GM21576 (cell line): ENCODE measurements at regions not wholly inside any gene's neighbourhood (a gene's known extent, or its start where the extent isn't known, plus 50 kb on each side); places are given as distances from the start of the nearest gene placed in this dataset.

ENCODE experiments used
- ATAC-seq: cut with Tn5 transposase; IDR thresholded peaks from one replicate; pipeline ENCODE4 v1.9.1; 2021; ENCODE audit warnings: mild to moderate bottlenecking, moderate library complexity; ENCODE audit not compliant: unreplicated experiment

DNA sequence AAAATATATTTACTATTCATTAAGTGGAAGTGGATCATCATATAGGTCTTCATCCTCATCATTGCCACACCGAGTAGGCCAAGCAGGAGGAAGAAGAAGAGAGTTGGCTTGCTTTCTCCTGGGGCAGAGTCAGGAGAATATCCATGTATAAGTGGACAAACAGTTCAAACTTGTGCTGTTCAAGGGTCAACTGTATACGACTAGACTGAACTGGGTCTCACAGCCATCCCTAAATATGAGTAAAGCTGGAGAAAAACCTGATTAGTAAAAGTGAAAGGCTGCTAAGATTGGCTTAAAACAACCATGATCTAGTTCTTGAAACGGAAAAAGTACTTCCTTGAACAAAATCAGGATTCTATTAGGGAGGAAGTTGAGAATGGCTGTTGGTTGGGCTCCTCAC, 276.7 kb upstream of the ADRA1B start:
- no peak for ATAC-seq

DNA sequence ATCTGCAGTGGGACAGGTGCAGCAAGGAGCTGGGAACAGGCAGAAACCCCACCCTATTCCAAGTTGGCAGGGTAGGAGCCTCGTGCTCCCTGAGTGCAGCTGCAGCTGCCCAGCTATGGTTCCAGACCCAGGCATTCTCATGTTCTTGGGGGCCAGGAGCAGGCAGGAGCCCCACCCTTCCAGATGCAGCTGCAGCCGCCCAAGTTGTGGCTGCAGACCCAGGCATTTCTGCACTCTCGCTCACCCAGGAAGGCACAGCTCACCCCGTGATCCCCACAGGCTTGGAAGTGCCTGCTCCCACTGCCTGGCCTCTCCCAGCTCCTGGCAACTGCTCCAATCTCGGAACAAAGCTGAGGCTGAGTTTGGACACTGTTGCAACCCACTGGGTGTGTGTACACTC, 275.8 kb upstream of the ADRA1B start:
- ATAC-seq, result no peak

DNA sequence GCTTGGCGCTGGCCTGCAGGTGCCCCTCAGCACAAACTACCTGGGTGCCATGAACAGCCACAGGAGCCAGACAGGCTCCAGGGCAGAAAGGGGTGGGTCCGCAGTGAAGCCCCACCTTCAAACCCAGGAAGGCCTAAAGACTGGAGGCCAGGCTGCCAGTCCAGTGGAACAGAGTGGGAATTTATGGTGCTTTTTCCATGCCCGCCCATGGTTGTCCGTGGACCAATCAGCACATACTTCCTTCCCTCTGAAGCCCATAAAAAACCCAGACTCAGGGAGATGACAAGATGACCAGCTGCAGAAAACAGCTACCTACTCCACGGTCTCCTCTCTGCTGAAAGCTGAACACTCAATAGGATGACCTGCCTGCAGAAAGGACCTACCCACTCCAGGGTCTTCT, 275.4 kb upstream of the ADRA1B start:
- no peak for ATAC-seq

DNA sequence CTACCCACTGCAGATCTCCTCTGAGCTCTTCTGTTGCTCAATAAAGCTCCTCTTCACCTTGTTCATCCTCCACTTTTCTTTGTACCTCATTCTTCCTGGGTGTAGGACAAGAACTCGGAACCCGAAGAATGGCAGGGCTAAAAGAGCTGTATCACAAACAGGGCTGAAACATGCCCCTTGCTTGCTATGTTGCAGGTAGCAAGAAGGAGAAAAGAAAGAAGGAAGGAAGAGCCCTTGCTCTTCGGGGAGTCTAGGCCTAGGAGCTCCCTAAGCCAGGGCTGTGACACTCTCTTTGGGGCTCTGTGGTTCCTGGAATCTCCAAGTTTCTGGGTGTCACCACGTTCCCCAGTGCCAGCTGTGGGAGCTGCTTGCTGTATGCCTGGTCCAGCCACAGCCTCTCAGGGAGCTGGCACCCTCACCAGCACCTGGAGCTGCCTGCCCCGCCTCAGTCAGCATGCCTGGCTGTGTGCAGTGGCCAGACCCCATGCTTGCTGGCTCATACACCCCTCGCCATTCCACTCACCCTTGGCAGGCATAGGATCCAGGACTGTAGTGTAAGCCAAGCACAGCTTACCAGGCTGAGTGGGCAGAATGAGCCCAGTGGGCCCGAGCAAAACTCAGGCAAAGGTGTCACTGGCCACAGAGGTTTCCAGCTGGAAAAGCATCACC, 274.8 kb upstream of the ADRA1B start:
- ATAC-seq, result no peak

DNA sequence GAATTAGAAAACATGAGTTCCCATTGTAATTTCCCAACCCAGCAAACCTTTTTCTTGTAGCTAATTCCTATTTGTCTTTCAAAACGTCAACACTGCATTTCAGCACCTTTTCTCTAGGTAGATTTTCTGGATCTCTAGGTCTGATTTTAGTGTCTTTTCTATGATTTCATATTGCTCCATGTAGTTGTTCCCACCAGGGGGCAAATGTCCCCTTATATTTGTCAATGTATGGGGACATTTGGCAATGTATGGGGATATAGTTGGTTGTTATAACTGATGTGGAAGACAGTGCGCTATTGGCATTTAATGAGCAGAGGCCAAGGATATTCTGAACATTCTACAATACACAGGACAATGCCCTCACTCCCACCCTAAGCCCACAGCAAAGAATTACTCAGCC, 273.9 kb upstream of the ADRA1B start:
- no peak for ATAC-seq

DNA sequence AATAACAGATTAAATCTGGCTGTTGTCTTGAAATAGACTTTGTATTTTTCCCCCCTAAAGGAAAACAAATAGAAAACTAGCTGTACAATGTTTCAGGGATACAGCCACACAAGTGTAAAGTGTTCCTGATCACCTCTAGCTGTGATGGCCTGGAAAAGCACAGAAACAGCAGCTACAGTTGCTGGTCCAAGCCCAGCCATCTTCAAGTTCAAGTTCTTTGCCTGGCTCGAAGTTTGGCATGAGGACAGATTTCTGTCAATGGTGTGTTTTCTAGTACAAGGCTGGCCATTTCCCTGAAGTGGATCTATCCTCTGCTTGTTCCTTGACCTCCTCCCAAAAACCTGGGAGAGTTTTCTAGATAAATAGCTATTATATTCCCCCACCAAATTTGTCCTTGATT, 272.2 kb upstream of the ADRA1B start:
- no peak for ATAC-seq

DNA sequence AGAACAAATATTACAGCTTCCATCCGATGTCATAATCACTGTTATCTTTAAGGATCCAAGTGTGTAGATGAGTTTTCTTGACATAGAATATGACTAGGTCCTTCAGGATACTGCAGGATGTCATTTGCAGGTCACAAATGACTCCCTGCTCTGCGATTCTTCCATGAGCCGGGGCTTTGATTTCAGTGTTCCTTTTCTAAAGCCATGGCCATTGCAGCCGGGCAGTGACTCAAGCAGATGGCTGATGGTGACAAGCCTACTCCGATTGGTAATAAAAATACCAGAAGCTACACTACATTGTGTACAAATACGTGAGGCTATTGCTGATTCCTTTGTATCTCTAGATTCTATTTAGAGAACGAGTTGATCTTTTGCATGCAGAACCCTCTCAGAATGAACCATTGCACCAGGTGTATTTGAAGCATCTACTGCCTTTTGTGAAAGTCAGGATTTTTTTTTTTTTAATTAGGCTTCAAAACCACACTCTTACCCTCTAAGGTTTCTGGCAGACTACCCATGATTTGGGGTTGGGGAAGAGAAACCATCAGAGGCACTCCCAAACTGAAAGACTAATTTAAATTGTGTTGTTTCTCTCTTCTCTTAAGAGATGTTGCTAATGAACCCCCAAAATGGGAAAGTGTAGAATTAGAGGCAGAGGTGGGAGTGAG, 271.0 kb upstream of the ADRA1B start:
- ATAC-seq, result no peak

DNA sequence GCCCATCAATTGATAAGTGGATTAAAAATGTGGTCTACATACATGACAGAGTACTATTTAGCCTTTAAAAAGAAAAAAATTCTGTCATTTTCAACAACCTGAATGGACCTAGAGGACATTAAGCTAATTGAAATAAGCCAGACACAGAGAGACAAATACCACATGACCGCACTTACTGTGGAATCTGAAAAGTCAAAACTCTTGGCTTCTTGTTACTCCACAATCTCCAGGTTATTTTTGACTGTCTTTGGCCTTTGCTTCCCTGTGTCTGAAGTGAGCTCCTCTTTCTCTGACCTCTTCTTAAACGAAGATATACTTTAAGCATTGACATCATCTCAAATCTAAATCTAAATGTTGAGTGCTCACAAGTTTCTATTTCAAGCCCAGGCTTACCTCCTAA, 265.5 kb upstream of the ADRA1B start:
- no peak for ATAC-seq

DNA sequence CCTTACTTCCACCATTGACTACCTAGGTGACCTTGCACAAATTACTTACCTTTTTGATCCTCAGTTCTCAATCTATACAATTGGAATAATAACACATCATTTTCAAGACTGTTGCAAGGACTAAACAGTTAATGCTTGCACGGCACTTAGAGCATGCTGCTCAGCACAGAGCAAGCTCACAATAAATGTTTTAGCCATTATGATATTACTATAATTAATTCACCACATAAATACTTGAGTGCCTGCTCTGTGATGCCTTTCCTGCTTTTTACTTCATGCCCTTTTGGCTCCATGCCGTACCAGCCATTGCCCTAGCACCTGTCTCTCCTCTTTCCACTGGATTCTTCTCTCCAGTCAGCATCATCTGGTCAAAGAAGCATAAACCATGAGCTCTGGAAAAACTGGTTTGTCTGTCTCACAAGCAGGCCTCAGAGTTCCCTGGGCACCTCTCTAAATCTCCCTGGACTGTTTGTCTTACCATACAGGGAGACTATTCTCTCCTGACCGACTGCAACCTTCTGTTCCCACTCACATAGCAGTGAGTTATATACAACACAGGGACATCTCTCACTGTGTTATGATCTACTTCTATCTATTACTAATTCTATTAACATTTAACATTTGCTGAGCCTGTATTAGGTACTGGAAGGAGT, 260.4 kb upstream of the ADRA1B start:
- no peak for ATAC-seq

DNA sequence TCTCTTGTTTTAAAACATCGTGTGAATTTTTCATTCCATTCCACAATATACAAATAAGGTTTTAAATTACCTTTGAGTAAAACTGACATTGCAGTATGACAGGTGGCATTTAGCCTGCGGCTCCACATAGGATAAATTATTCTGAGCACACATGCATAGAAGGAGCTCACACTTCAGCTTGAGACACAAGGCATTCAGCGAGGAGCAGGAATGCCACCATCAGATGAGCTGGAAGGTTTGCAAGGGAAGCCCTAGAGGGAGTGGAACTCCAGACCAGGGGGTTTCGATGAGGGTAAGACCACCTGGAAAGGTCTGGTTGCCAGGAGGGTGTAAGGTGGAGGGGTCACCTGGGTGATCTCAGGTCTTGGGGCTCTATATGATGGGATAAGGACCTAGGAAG, 259.0 kb upstream of the ADRA1B start:
- ATAC-seq, result no peak

DNA sequence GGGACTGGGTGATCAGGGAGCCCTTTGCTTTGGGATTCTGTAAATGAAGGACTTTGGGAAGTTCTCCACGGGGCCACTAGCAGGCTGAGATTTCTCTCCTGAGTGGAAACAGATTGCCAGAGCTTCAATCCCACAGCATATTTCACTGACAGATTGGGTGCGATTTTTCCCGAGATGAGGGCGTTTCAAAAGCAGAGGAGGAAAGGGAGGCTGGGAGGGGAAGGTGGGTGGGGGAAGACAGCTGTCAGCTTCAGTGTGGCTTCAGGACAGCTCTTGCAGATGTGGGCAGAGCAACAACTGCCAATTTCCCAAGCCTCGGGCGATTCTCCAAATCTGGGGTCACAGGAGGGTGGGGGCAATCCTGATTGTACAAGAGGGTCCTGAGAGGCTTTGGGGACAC, 258.5 kb upstream of the ADRA1B start:
- no peak for ATAC-seq

DNA sequence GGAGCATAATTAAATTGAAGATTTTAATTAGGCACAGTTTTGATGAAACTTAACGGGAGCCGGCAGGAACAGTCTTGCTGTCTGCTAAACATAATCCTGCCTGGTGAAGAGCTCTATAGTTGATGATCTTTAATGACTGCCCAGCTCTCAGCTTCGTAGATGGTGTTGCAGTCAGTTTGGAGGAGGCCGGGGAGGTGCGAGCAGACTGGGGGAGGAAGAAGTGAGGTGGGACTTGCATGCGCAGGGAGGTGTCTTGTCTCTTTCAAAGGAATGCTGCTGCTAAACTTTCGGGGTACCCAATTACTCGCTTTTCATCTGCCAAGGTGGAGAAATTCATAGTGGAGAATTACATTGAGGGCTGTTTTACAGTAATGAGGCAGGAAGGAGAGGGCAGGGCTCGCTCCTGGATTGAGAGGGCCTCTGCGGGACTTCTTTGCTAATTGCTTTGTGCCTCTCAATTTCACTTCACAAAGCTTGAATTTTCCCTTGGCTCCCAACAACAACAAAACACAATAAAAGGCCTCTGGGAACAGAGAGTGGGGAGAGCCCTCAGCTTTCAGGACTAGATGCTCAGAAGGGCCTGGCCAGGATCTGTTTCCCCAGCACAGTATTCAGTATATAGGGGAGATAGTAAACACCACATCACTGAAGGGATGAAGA, 257.9 kb upstream of the ADRA1B start:
- no peak for ATAC-seq

DNA sequence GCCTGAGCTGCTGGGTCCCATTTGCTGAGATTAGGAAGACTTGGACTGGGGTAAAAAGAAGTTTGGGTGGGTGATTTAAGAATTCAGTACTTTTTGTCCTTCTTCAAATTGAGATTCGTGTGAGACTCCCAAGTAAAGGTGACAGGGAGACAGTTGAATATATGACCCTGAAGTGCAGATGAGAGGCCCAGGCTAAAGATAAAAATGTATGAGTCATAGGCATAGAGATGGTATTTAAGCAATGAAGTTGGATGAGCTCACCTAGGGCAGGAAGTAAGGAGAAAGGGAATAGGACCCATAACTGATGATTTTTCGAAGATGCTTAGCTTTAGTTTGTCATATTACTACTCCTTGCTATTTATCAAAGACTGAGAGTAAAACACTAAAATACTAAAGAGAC, 255.9 kb upstream of the ADRA1B start:
- ATAC-seq, result no peak

DNA sequence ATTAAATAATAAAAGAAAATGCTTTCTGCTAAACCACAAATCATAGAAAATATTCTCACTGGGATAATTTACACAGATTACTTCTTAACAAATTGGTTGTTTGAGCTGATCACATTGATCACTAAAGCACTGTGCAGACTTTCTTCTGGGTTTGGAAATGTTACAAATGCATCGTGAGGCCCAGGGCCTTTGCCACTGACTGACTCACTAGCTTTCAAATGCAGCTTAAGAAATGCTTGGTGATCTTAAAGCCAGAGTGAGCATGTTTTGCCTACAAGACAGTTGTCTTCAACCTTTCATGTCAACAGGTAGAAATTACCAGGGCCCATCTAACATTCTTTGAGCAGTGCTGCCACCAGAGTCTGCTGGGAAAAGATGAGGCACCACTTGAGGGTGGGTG, 252.3 kb upstream of the ADRA1B start:
- ATAC-seq, result no peak

DNA sequence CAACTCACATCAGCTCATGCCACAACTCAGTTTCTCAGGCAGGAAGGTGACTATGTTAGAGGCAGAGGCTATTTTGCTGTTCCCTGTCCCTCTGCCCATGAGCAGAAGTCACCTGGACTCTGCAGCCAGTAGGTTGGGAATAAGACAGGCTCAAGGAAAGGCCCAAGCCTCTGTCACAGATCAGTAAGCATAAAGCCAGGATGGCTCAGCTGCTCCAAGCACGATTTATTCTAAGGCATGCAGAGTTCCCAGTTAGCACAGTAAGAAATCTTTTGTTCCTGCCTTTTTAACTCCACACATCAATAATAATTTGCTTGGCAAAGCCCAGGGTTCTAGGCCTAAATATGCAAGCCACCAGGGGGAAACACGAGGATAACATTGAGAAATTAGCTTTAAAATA, 249.0 kb upstream of the ADRA1B start:
- no peak for ATAC-seq

DNA sequence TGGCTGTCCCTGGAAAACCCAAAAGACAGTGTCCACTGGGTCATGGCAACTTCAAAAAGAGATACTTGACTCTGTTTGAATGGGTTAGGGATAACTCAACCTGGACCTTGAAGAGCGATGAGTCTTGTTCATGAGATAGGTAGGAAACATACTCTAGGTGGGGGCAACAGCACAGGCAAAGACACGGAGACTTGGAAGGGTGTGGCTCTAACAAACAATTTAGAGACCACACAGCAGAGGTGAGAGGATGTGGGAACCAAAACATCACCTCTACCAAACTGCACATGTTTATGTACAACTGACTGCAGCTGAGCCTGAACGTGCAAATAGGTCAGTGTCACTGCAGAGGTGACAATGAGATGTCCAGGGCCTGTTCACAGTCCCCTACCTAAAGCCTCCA, 247.7 kb upstream of the ADRA1B start:
- ATAC-seq, result no peak

DNA sequence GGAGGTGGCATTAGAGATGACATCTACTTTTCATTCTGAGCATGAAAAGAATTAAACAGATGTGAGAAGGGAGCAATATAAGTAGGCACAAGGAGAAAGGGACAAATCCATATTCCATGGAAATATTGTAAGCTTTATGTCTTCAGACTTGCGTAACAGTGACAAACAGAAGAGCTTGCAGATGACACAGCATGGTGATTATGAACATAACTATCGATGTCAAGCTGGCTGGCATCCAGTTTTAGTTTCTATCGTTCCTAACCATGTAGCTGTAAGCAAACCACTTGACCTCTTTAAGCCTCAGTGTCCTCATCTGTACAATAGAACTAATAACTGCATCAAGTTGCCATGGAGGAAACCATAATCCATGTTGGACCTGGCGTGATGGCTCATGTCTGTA, 246.7 kb upstream of the ADRA1B start:
- ATAC-seq, result no peak

DNA sequence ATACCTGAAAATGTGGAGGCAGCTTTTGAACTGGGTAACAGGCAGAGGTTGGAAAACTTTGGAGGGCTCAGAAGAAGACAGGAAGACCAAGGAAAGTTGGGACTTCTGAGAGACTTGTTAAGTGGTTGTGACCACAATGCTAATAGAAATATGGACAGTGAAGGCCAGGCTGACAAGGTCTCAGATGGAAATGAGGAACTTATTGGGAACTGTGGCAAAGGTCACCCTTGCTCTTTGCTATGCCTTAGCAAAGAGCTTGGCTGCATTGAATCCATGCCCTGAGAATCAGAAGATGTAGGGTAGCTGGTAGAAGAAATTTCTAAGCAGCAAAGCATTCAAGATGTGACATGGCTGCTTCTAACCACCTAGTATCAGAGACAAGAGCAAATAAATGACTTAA, 244.4 kb upstream of the ADRA1B start:
- no peak for ATAC-seq

DNA sequence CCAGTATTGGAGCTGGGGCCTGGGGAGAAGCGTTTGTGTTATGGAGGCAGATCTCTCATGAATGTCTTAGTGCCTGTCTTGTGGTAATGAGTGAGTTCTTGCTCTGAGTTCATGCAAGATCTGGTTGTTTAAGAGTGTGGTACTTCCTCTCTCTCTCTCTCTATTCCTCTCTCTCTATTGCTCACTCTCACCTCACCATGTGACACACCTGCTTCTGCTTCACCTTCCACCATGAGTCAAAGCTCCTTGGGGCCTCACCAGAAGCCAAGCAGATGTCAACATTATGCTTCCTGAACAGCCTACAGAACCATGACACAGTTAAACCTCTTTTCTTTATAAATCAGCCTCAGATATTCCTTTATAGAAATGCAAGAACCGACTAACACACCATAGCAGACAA, 242.7 kb upstream of the ADRA1B start:
- no peak for ATAC-seq

DNA sequence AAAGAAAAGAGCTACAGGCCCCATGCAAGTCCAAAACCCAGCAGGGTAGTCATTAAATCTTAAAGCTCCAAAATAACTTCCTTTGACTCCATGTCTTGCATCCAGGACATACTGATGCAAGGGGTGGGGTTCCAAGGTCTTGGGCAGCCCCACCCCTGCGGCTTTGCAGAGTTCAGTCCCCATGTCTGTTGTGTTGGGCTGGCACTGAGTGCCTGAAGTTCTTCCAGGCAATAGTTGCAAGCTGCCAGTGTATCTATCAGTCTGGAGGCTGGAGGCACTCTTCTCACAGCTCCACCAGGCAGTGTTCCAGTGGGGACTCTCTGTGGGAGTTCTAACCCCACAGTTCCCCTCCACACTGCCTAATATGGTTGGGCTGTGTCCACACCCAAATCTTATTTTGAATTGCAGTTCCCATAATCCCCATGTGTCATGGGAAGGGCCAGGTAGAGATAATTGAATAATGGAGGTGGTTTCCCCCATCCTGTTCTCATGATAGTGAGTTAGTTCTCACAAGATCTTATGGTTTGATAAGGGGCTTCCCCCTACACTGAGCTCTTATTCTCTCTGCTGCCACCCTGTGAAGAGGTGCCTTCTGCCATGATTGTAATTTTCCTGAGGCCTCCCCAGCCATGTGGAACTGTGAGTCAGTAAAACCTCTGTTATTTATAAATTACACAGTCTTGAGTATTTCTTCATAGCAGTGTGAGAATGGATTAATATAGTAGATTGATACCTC, 237.5 kb upstream of the ADRA1B start:
- no peak for ATAC-seq

DNA sequence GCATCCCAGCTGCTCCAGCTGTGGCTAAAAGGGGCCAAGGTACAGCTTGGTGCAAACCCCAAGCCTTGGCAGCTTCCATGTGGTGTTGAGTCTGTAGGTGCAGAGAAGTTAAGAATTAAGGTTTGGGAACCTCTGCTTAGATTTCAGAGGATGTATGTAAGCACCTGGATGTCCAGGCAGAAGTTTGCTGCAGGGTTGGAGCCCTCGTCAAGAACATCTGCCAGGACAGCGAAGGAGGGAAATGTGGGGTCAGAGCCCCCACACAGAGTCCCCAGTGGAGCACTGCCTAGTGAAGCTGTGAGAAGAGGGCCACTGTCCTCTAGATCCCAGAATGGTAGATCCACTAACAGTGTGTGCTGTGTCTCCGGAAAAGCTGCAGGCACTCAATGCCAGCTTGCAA, 236.2 kb upstream of the ADRA1B start:
- no peak for ATAC-seq
